GM23248 (cell line): ENCODE measurements at regions not wholly inside any gene's neighbourhood (a gene's known extent, or its start where the extent isn't known, plus 50 kb on each side); places are given as distances from the start of the nearest gene placed in this dataset.

Source experiments
- EZH2 ChIP-seq: fragments of 200-600 bp; sonication (generic); IDR thresholded peaks from 2 replicates; pipeline ENCODE4 v1.6.1; 2018; ENCODE audit warnings: antibody characterized with exemption, mild to moderate bottlenecking; ENCODE audit not compliant: insufficient read depth, poor library complexity, severe bottlenecking
- EZH2phosphoT487 ChIP-seq: fragments of 200-600 bp; sonication (generic); IDR thresholded peaks from 2 replicates; pipeline ENCODE4 v1.6.1; 2018; ENCODE audit warnings: antibody characterized with exemption, moderate library complexity, mild to moderate bottlenecking, low read depth; ENCODE audit not compliant: insufficient read depth

DNA sequence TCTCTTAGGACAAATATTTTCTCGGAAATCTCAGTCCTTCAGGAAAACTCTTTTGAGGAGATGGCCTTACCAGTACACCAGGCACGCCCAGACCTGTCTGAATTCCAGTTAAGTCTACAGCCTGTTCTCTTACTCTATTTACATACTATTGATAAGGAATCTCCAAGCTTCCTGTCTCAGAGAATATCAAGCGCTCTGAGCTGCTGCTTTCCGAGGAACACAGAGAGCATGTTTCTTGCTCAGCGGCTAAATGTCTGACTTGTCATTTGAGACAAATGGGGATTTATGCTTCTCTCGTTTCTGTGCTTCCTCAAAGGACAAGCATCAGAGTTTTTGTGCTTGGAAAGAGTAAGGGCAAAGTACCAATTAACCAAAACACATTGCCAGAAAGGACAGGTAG, 112.4 kb upstream of the CCDC54 start:
- no peak for TF ChIP-seq EZH2
- no peak for TF ChIP-seq EZH2phosphoT487
